ENCODE measurements at regions not wholly inside any gene's neighbourhood (a gene's known extent, or its start where the extent isn't known, plus 50 kb on each side); places are given as distances from the start of the nearest gene placed in this dataset.

- TF ChIP-seq POLR2A (IDR thresholded peaks at IDR 0.05) (no peak), CTCF (IDR thresholded peaks at IDR 0.05) (no peak)
Observed at GRCh38 chr5:52017567-52017966, 634.3 kb downstream of the ISL1 start.
